RWPE1 (cell line): ENCODE measurements at regions not wholly inside any gene's neighbourhood (a gene's known extent, or its start where the extent isn't known, plus 50 kb on each side); places are given as distances from the start of the nearest gene placed in this dataset.

Experiments
- CTCF ChIA-PET: fragments of 350-600 bp; sonication (Branson Sonifier 250); formaldehyde crosslinking; extraction: SDS; loops from one replicate; lab custom pipeline; 2021; lab: Yijun Ruan, JAX
- POLR2A ChIA-PET: fragments of 400-600 bp; formaldehyde crosslinking; extraction: SDS; loops from one replicate; lab custom pipeline; 2020; ENCODE audit warnings: antibody characterized with exemption; ENCODE audit not compliant: low non-redundant PET; lab: Yijun Ruan, JAX
- DNase-seq: peaks from one replicate; pipeline ENCODE4 v3.0.0; 2012; ENCODE audit warnings: low spot score
- H3K27ac ChIP-seq: fragments of 450-650 bp; 2 replicates; pipeline ENCODE4 v1.5.1; 2017
- CTCF ChIP-seq: fragments of 450-650 bp; conservative IDR thresholded peaks from 2 replicates; pipeline ENCODE4 v1.5.1; 2017; ENCODE audit warnings: low read depth, mild to moderate bottlenecking

GRCh38 chr22:48864748-48865147, 962.9 kb downstream of the BRD1 start:
- ChIA-PET CTCF (no interaction called here), POLR2A (no interaction called here)
- H3K27ac ChIP-seq: no peak overlapping the region
- TF ChIP-seq CTCF: no peak
- no peak for DNase-seq

GRCh38 chr22:48863965-48864528, 963.6 kb downstream of the BRD1 start:
- no peak overlapping the region for H3K27ac ChIP-seq
- TF ChIP-seq CTCF: no peak
- ChIA-PET POLR2A (no interaction called here), CTCF (no interaction called here)
- no peak for DNase-seq

- H3K27ac ChIP-seq: no peak overlapping the region
- DNase-seq: no peak
- ChIA-PET POLR2A (no interaction called here), CTCF (no interaction called here)
- TF ChIP-seq CTCF: no peak
These were observed 967.1 kb downstream of the BRD1 start for GRCh38 chr22:48860557-48860956.

- CTCF ChIA-PET: no interaction called here
- TF ChIP-seq CTCF: no peak
- no peak overlapping the region for H3K27ac ChIP-seq
- POLR2A ChIA-PET: no interaction called here
- no peak for DNase-seq
These were observed 968.8 kb downstream of the BRD1 start for GRCh38 chr22:48858856-48859255.

- POLR2A ChIA-PET: no interaction called here
- H3K27ac ChIP-seq: no peak overlapping the region
- DNase-seq: no peak
- TF ChIP-seq CTCF: no peak
- CTCF ChIA-PET: no interaction called here
These were observed 969.6 kb downstream of the BRD1 start for GRCh38 chr22:48858121-48858520.

GRCh38 chr22:48857202-48857805, 970.4 kb downstream of the BRD1 start:
- TF ChIP-seq CTCF: no peak
- POLR2A ChIA-PET: no interaction called here
- no peak overlapping the region for H3K27ac ChIP-seq
- CTCF ChIA-PET: no interaction called here
- no peak for DNase-seq
